ENCODE measurements at regions not wholly inside any gene's neighbourhood (a gene's known extent, or its start where the extent isn't known, plus 50 kb on each side); places are given as distances from the start of the nearest gene placed in this dataset.

- no peak for TF ChIP-seq CTCF (conservative IDR thresholded peaks at IDR 0.05; ENCODE audit: low read depth, low read length)
- no peak for TF ChIP-seq EZH2 (IDR thresholded peaks at IDR 0.05; ENCODE audit: borderline replicate concordance, low read depth, low read length, poor library complexity, severe bottlenecking)
Measured at GRCh38 chr15:72964542-72964941, 87.7 kb upstream of the NEO1 start.
